ENCODE measurements at regions not wholly inside any gene's neighbourhood (a gene's known extent, or its start where the extent isn't known, plus 50 kb on each side); places are given as distances from the start of the nearest gene placed in this dataset.

GRCh38 chr2:13255485-13255884 is 538.7 kb downstream of the TRIB2 start:
- Histone ChIP-seq H3K9ac (ENCODE audit: low read length) (no peak overlapping the region), H3K4me2 (ENCODE audit: low read depth, low read length) (no peak overlapping the region), H3K9me2 (replicated peaks; ENCODE audit: insufficient read depth, low read length) (no peaks in the 10 kb centered on the region), H3K27me3 (replicated peaks; ENCODE audit: insufficient read depth, low read length) (no peaks in the 10 kb centered on the region), H3K27ac (ENCODE audit: low read length) (no peak overlapping the region), H2AFZ (ENCODE audit: low read length) (no peak overlapping the region), H3K4me1 (ENCODE audit: low read length) (no peaks in the 10 kb centered on the region), H3F3A (ENCODE audit: insufficient read depth, low read length) (no peaks in the 10 kb centered on the region), H3K36me3 (replicated peaks; ENCODE audit: insufficient read depth, low read length) (no peaks in the 10 kb centered on the region), H3K79me2 (ENCODE audit: low read length) (no peaks in the 10 kb centered on the region), H4K20me1 (ENCODE audit: insufficient read depth, low read length) (no peaks in the 10 kb centered on the region), H3K9me3 (replicated peaks; ENCODE audit: insufficient read depth, low read length) (no peaks in the 10 kb centered on the region), H3K4me3 (ENCODE audit: low read length) (no peak overlapping the region)
- TF ChIP-seq EZH2 (optimal IDR thresholded peaks at IDR 0.05; ENCODE audit: low read depth, low read length), result no peak
- TF ChIP-seq EZH2phosphoT487 (IDR thresholded peaks at IDR 0.05; ENCODE audit: low read length), result no peak
- TF ChIP-seq CTCF (IDR thresholded peaks at IDR 0.05; ENCODE audit: low read length), result no peak
- peak; percentile 14 for DNase-seq

GRCh38 chr2:13260402-13260801 is 543.7 kb downstream of the TRIB2 start:
- no peaks in the 10 kb centered on the region for H3K27me3 ChIP-seq (replicated peaks; ENCODE audit: insufficient read depth, low read length)

GRCh38 chr2:13266166-13266565 is 549.4 kb downstream of the TRIB2 start:
- no peaks in the 10 kb centered on the region for H3F3A ChIP-seq (ENCODE audit: insufficient read depth, low read length)
- H3K9me3 ChIP-seq (replicated peaks; ENCODE audit: insufficient read depth, low read length), result no peaks in the 10 kb centered on the region
- H4K20me1 ChIP-seq (ENCODE audit: insufficient read depth, low read length), result no peaks in the 10 kb centered on the region
- H3K27ac ChIP-seq (ENCODE audit: low read length), result no peak overlapping the region
- no peaks in the 10 kb centered on the region for H3K79me2 ChIP-seq (ENCODE audit: low read length)
- no peak overlapping the region for H3K9ac ChIP-seq (ENCODE audit: low read length)
- no peaks in the 10 kb centered on the region for H3K36me3 ChIP-seq (replicated peaks; ENCODE audit: insufficient read depth, low read length)
- no peaks in the 10 kb centered on the region for H3K4me1 ChIP-seq (ENCODE audit: low read length)
- no peaks in the 10 kb centered on the region for H3K27me3 ChIP-seq (replicated peaks; ENCODE audit: insufficient read depth, low read length)
- TF ChIP-seq EZH2phosphoT487 (IDR thresholded peaks at IDR 0.05; ENCODE audit: low read length) (no peak), CTCF (IDR thresholded peaks at IDR 0.05; ENCODE audit: low read length) (no peak), EZH2 (optimal IDR thresholded peaks at IDR 0.05; ENCODE audit: low read depth, low read length) (no peak)
- DNase-seq, result no peak
- H3K4me2 ChIP-seq (ENCODE audit: low read depth, low read length), result no peak overlapping the region
- H2AFZ ChIP-seq (ENCODE audit: low read length), result no peak overlapping the region
- no peaks in the 10 kb centered on the region for H3K9me2 ChIP-seq (replicated peaks; ENCODE audit: insufficient read depth, low read length)
- no peak overlapping the region for H3K4me3 ChIP-seq (ENCODE audit: low read length)

More at GRCh38 chr2:13260402-13260801, 543.7 kb downstream of the TRIB2 start:
- Histone ChIP-seq H3K4me1 (ENCODE audit: low read length) (no peaks in the 10 kb centered on the region), H3K9me3 (replicated peaks; ENCODE audit: insufficient read depth, low read length) (no peaks in the 10 kb centered on the region), H3F3A (ENCODE audit: insufficient read depth, low read length) (no peaks in the 10 kb centered on the region), H3K79me2 (ENCODE audit: low read length) (no peaks in the 10 kb centered on the region), H2AFZ (ENCODE audit: low read length) (no peak overlapping the region), H3K4me2 (ENCODE audit: low read depth, low read length) (no peak overlapping the region), H3K27ac (ENCODE audit: low read length) (no peak overlapping the region), H3K36me3 (replicated peaks; ENCODE audit: insufficient read depth, low read length) (no peaks in the 10 kb centered on the region), H3K9ac (ENCODE audit: low read length) (no peak overlapping the region), H3K4me3 (ENCODE audit: low read length) (no peak overlapping the region), H4K20me1 (ENCODE audit: insufficient read depth, low read length) (no peaks in the 10 kb centered on the region), H3K9me2 (replicated peaks; ENCODE audit: insufficient read depth, low read length) (no peaks in the 10 kb centered on the region)
- DNase-seq, result no peak
- TF ChIP-seq EZH2 (optimal IDR thresholded peaks at IDR 0.05; ENCODE audit: low read depth, low read length) (no peak), CTCF (IDR thresholded peaks at IDR 0.05; ENCODE audit: low read length) (no peak), EZH2phosphoT487 (IDR thresholded peaks at IDR 0.05; ENCODE audit: low read length) (no peak)
